Motor neuron (in vitro differentiated cells): ENCODE measurements at regions not wholly inside any gene's neighbourhood (a gene's known extent, or its start where the extent isn't known, plus 50 kb on each side); places are given as distances from the start of the nearest gene placed in this dataset.
"Not testable (repeated sequence)": the region's sequence is repeated elsewhere in the genome, so short reads cannot be mapped to it uniquely, and the experiment has no call there.

Experiments
- ATAC-seq, 8 experiments: fragments of 200-7000 bp; cut with Tn5 transposase; replicated peaks in 6 of 8; 2 replicates each; pipeline ENCODE4 v1.8.0; 2021; ENCODE audit warnings: mild to moderate bottlenecking in 8 of 8, moderate library complexity in 8 of 8
- H3K27ac ChIP-seq, 2 donors: fragments of 250-450 bp; sonication (Bioruptor Pico); 2 replicates each; pipeline ENCODE4 v1.9.0; 2021; ENCODE audit warnings: antibody characterized with exemption in 2 of 2, mild to moderate bottlenecking in 2 of 2, moderate library complexity in 1 of 2
- H3K4me1 ChIP-seq, 2 donors: fragments of 250-450 bp; sonication (Bioruptor Pico); replicated peaks in 1 of 2; 2 replicates each; pipeline ENCODE4 v1.6.1; 2021; ENCODE audit warnings: antibody characterized with exemption in 2 of 2, mild to moderate bottlenecking in 2 of 2, moderate library complexity in 1 of 2
- H3K4me3 ChIP-seq, 5 donors: fragments of 250-450 bp; sonication (Bioruptor Pico); 2 replicates each; pipeline ENCODE4 v1.9.0; 2021; ENCODE audit warnings: antibody characterized with exemption in 5 of 5, mild to moderate bottlenecking in 5 of 5, moderate library complexity in 4 of 5
- WGBS, 10 experiments: fragments of 450-650 bp; shearing (Covaris generic); methylation state at CpG; one replicate each; pipeline ENCODE4 v1.0.0; 2022; 5-methylcytosine and 5-hydroxymethylcytosine counted together
- in situ Hi-C, 9 experiments: fragments of 400-800 bp; cut with MboI; loops; one replicate each; pipeline ENCODE4 v1.15.0; 2021; ENCODE audit warnings: low sequenced_read_pairs in 9 of 9, low pct_unique_long_range_greater_than_20kb in 2 of 9; ENCODE audit not compliant: unreplicated experiment in 9 of 9

- no peak overlapping the region for H3K27ac ChIP-seq
- in situ Hi-C loops, result loop anchor here in 1 of 9 experiments (25.0 kb wide), 1 partner anchor 187 kb away; no protein-coding TSS in a partner anchor
- H3K4me1 ChIP-seq, result no peaks in the 10 kb centered on the region
- WGBS, 10 experiments, result 71% methylated on average over 2 of the region's 3 CpGs; no CpG with 5 or more reads in 9 of the 10 experiments
- ATAC-seq, result no peak
- H3K4me3 ChIP-seq, result no peak overlapping the region
Observed at GRCh38 chr14:23725528-23725927, 89.4 kb downstream of the DHRS2 start.

- no peak for ATAC-seq
- in situ Hi-C loops, result loop anchor here in 1 of 9 experiments (25.0 kb wide), 1 partner anchor 186 kb away; no protein-coding TSS in a partner anchor
- H3K4me3 ChIP-seq, result no peak overlapping the region
- no peaks in the 10 kb centered on the region for H3K4me1 ChIP-seq
- H3K27ac ChIP-seq, result no peak overlapping the region
- WGBS, 10 experiments, result 43 to 100% (median 73%) methylated on average over 2 to 12 of the region's 16 CpGs; no CpG with 5 or more reads in 1 of the 10 experiments
Observed at GRCh38 chr14:23725980-23726710, 90.0 kb downstream of the DHRS2 start.

- no peaks in the 10 kb centered on the region for H3K4me1 ChIP-seq
- ATAC-seq, result peak in 6 of 8 experiments; percentile 30 to 96 (median 67)
- 33 to 100% (median 77%) methylated on average over 1 to 3 of the region's 5 CpGs; no CpG with 5 or more reads in 2 of the 10 experiments for WGBS, 10 experiments
- no peak overlapping the region for H3K4me3 ChIP-seq
- H3K27ac ChIP-seq, result no peak overlapping the region
- in situ Hi-C loops, result loop anchor here in 1 of 9 experiments (25.0 kb wide), 1 partner anchor 185 kb away; no protein-coding TSS in a partner anchor
Observed at GRCh38 chr14:23727566-23728335, 91.6 kb downstream of the DHRS2 start.

- H3K4me1 ChIP-seq, result no peaks in the 10 kb centered on the region
- H3K27ac ChIP-seq, result no peak overlapping the region
- 54 to 80% (median 78%) methylated on average over 1 to 4 of the region's 4 CpGs; no CpG with 5 or more reads in 6 of the 10 experiments for WGBS, 10 experiments
- in situ Hi-C loops, result loop anchor here in 1 of 9 experiments (25.0 kb wide), 1 partner anchor 184 kb away; no protein-coding TSS in a partner anchor
- H3K4me3 ChIP-seq, result no peak overlapping the region
- no peak for ATAC-seq
Observed at GRCh38 chr14:23728791-23729190, 92.6 kb downstream of the DHRS2 start.

- Histone ChIP-seq H3K27ac (no peak overlapping the region), H3K4me3 (no peak overlapping the region), H3K4me1 (no peaks in the 10 kb centered on the region)
- in situ Hi-C loops, result loop anchor here in 1 of 9 experiments (25.0 kb wide), 1 partner anchor 182 kb away; no protein-coding TSS in a partner anchor
- ATAC-seq, result peak in 2 of 8 experiments; percentile 14 to 50
- WGBS, 10 experiments, result 35 to 86% (median 71%) methylated on average over 1 to 6 of the region's 8 CpGs; no CpG with 5 or more reads in 2 of the 10 experiments
Observed at GRCh38 chr14:23729720-23730387, 93.7 kb downstream of the DHRS2 start.

GRCh38 chr14:23735394-23735793, 99.2 kb downstream of the DHRS2 start:
- in situ Hi-C loops, result loop anchor here in 1 of 9 experiments (25.0 kb wide), 1 partner anchor 177 kb away; no protein-coding TSS in a partner anchor
- Histone ChIP-seq H3K4me1 (no peaks in the 10 kb centered on the region), H3K4me3 (no peak overlapping the region), H3K27ac (no peak overlapping the region)
- peak in 3 of 8 experiments; percentile 29 to 77 (median 70) for ATAC-seq

GRCh38 chr14:23744368-23744767, 108.2 kb downstream of the DHRS2 start:
- in situ Hi-C loops, result loop anchor here in 1 of 9 experiments (25.0 kb wide), 1 partner anchor 168 kb away; no protein-coding TSS in a partner anchor
- not testable (repeated sequence) for H3K4me3 ChIP-seq, ATAC-seq, H3K27ac ChIP-seq, H3K4me1 ChIP-seq
- 0 to 60% (median 27%) methylated on average over 1 to 5 of the region's 6 CpGs; no CpG with 5 or more reads in 3 of the 10 experiments for WGBS, 10 experiments

GRCh38 chr14:23750357-23750756, 114.2 kb downstream of the DHRS2 start:
- Histone ChIP-seq H3K4me1 (peaks cover 0 to 4% of the 10 kb centered on the region in 2 donors), H3K4me3 (no peak overlapping the region), H3K27ac (no peak overlapping the region)
- no peak for ATAC-seq
- 27 to 90% (median 60%) methylated on average over 1 to 4 of the region's 4 CpGs; no CpG with 5 or more reads in 1 of the 10 experiments for WGBS, 10 experiments
- in situ Hi-C loops, result no loop called here

- 6 to 88% (median 71%) methylated on average over 1 to 2 of the region's 2 CpGs for WGBS, 10 experiments
Observed at GRCh38 chr14:23751616-23752015, 115.5 kb downstream of the DHRS2 start.

GRCh38 chr14:23763394-23763793, 127.2 kb downstream of the DHRS2 start:
- ATAC-seq, result no peak
- H3K4me3 ChIP-seq, result no peak overlapping the region
- WGBS, 10 experiments, result 0 to 100% (median 73%) methylated on average over 1 of the region's 1 CpG; no CpG with 5 or more reads in 4 of the 10 experiments
- H3K27ac ChIP-seq, result no peak overlapping the region
- in situ Hi-C loops, result no loop called here
- no peaks in the 10 kb centered on the region for H3K4me1 ChIP-seq

More at GRCh38 chr14:23751616-23752015, 115.5 kb downstream of the DHRS2 start:
- H3K27ac ChIP-seq, result no peak overlapping the region
- H3K4me1 ChIP-seq, result peaks cover 0 to 4% of the 10 kb centered on the region in 2 donors
- peak in 1 of 8 experiments; percentile 45 for ATAC-seq
- in situ Hi-C loops, result no loop called here
- no peak overlapping the region for H3K4me3 ChIP-seq

- in situ Hi-C loops, result no loop called here
- 0 to 17% (median 0%) methylated on average over 1 of the region's 1 CpG; no CpG with 5 or more reads in 4 of the 10 experiments for WGBS, 10 experiments
- no peaks in the 10 kb centered on the region for H3K4me1 ChIP-seq
- H3K27ac ChIP-seq, result no peak overlapping the region
- no peak for ATAC-seq
- no peak overlapping the region for H3K4me3 ChIP-seq
Observed at GRCh38 chr14:23766737-23767401, 130.7 kb downstream of the DHRS2 start.

- WGBS, 10 experiments, result 23 to 77% (median 60%) methylated on average over 1 to 7 of the region's 9 CpGs; no CpG with 5 or more reads in 3 of the 10 experiments
- H3K4me3 ChIP-seq, H3K27ac ChIP-seq, in situ Hi-C loops, H3K4me1 ChIP-seq: not testable (repeated sequence)
- peak in 2 of 8 experiments; percentile 25 to 69 for ATAC-seq
Observed at GRCh38 chr14:23769221-23769728, 133.1 kb downstream of the DHRS2 start.
